Body of pancreas (tissue), 4 donors: ENCODE measurements at regions not wholly inside any gene's neighbourhood (a gene's known extent, or its start where the extent isn't known, plus 50 kb on each side); places are given as distances from the start of the nearest gene placed in this dataset.

Experiments used
- ATAC-seq: fragments of 150-250 bp; one replicate; pipeline ENCODE4 v1.9.1; 2016
- DNase-seq, 4 donors: peaks; one replicate each; pipeline ENCODE4 v3.0.0-alpha.2; 2019
- H3K27ac ChIP-seq, 4 donors: fragments of 200-600 bp; sonication (generic); 1 replicate in 3 of 4; 2 replicates in 1 of 4; pipeline versions ENCODE4 v1.5.1 to v1.6.1; 2016 to 2019; ENCODE audit warnings: mild to moderate bottlenecking in 1 of 4, mixed read lengths in 1 of 4, moderate library complexity in 1 of 4
- H3K27me3 ChIP-seq, 2 donors: fragments of 200-600 bp; sonication (generic); one replicate each; pipeline ENCODE4 v1.6.0; 2016; ENCODE audit warnings: mild to moderate bottlenecking in 1 of 2
- H3K36me3 ChIP-seq, 2 donors: fragments of 200-600 bp; sonication (generic); replicated peaks in 1 of 2; 2 replicates each; pipeline ENCODE4 v1.5.1; 2016; ENCODE audit warnings: low read depth in 2 of 2; ENCODE audit not compliant: insufficient read depth in 1 of 2
- H3K4me1 ChIP-seq: fragments of 200-600 bp; sonication (generic); one replicate; pipeline ENCODE4 v1.6.0; 2016
- H3K4me3 ChIP-seq, 2 donors: fragments of 200-600 bp; sonication (generic); 1 replicate in 1 of 2; 2 replicates in 1 of 2; pipeline ENCODE4 v1.5.1; 2016 to 2019
- H3K9me3 ChIP-seq, 3 donors: fragments of 200-600 bp; sonication (generic); 1 replicate in 2 of 3; 2 replicates in 1 of 3; pipeline ENCODE4 v1.5.1; 2016
- CTCF ChIP-seq, 7 experiments: fragments of 450-650 bp in 4 of 7; fragments of 200-600 bp in 3 of 7; sonication (generic) in 3 of 7; IDR thresholded peaks; one replicate each; pipeline ENCODE4 v1.5.1; 2016 to 2019; ENCODE audit warnings: antibody characterized with exemption in 7 of 7
- POLR2A ChIP-seq, 3 donors: fragments of 450-650 bp; IDR thresholded peaks; one replicate each; pipeline ENCODE4 v1.6.1; 2016; ENCODE audit warnings: antibody characterized with exemption in 3 of 3, mild to moderate bottlenecking in 2 of 3
- WGBS, 2 donors: methylation state at CpG; one replicate each; pipeline ENCODE4 v1.1.5; 2017; 5-methylcytosine and 5-hydroxymethylcytosine counted together
- intact Hi-C: fragments of 100-400 bp; cut with DNase I; formaldehyde crosslinking; loops from one replicate; pipeline ENCODE4 v1.15.1; 2023

DNA sequence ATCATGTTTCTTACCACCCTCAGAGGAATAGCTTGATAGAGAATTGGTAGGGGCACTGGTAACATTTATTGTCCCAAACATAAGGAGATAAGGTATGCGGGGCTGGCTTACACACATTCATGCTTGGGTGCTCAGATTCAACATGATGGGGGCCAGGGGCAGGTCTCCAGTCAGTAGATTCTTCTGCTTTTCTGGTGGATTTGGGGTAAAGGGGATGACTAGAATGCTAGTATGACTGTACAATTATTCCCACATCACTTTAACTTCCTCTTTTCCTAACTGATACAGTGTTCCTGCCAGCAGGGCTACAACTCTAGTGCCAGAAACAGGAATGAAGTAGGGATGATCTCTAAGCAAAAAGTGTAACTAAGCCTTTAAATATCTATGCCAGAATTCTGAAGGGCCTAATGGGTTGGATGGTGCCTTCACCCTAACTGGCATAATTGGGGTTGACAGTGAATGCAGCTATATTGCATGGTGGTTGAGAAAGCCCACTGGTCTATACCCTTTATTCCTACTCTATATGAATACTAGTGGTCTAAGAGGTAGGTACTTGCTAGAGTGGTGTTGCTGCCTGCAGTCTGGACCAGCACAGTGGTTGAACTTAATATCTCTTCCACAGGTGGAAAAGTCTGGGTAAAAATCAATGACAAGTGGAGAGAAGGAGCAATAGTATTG, 117.4 kb downstream of the IL12A start:
- Histone ChIP-seq H3K27ac (no peak overlapping the region), H3K4me3 (no peak overlapping the region), H3K27me3 (no peaks in the 10 kb centered on the region), H3K36me3 (no peaks in the 10 kb centered on the region), H3K4me1 (peaks cover 11% of the 10 kb centered on the region), H3K9me3 (no peaks in the 10 kb centered on the region)
- ATAC-seq (no peak), DNase-seq (no peak)
- 62 to 71% methylated on average over 1 of the region's 1 CpG for WGBS, 2 donors
- TF ChIP-seq CTCF (IDR thresholded peaks at IDR 0.05) (no peak), POLR2A (IDR thresholded peaks at IDR 0.05) (no peak)
- intact Hi-C loops, result no loop called here

DNA sequence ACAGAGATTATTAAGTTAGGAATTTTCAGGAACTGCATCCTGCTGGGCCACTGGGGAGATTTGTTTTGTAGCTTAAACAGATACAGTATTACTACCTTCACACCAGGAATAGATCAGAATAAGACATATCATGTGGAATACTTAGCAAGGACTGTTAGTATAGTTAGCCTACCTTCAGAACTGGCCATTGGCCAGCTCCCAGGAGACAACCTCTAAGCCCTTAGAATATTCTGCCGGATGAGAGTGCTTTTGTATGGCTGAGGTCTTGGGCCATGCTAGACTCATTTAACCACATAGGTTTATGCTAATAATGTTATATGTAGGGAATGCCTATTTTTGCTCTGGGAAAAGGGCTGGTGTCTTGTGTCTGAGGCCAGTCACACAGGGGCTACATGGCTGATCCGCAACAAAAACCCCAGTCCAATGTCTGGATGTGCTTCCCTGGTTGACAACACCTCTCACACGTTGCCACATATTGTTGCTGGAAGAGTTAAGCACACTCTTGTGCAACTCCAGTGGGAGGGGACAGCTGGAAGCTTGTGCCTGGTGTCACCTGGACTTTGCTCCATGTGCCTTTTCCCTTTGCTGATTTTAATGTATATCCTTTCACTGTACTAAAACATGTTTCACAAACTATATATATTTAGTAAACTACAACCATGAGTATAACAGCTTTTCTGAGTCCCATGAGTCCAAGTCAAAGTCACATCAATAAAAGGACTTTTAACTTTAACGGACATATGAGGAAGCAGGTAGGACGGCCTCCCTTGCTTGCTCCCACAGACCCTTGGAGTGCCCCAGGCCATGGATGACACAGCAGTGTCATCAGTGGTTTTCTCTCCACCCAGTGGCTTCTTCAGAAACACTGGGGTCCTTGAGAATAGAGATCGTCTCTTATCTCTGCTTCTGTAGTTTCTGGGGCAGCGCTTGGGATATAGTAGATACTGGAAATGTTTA, 118.0 kb upstream of the C3orf80 start:
- intact Hi-C loops, result no loop called here
- H3K9me3 ChIP-seq, result no peaks in the 10 kb centered on the region
- ATAC-seq (peak; percentile 77), DNase-seq (peak; percentile 42 to 66 (median 58))
- H3K27ac ChIP-seq, result peak overlapping the region in 1 of 4 donors; percentile 25
- no peaks in the 10 kb centered on the region for H3K36me3 ChIP-seq
- H3K27me3 ChIP-seq, result no peaks in the 10 kb centered on the region
- H3K4me3 ChIP-seq, result no peak overlapping the region
- WGBS, 2 donors, result 45 to 48% methylated on average over 7 of the region's 7 CpGs
- TF ChIP-seq CTCF (IDR thresholded peaks at IDR 0.05) (no peak), POLR2A (IDR thresholded peaks at IDR 0.05) (no peak)
- peaks cover 11% of the 10 kb centered on the region for H3K4me1 ChIP-seq

- 79 to 89% methylated on average over 4 of the region's 4 CpGs for WGBS, 2 donors
- TF ChIP-seq POLR2A (IDR thresholded peaks at IDR 0.05), result no peak
- TF ChIP-seq CTCF (IDR thresholded peaks at IDR 0.05), result no peak
These were observed 116.9 kb upstream of the C3orf80 start for GRCh38 chr3:160108362-160108761.

DNA sequence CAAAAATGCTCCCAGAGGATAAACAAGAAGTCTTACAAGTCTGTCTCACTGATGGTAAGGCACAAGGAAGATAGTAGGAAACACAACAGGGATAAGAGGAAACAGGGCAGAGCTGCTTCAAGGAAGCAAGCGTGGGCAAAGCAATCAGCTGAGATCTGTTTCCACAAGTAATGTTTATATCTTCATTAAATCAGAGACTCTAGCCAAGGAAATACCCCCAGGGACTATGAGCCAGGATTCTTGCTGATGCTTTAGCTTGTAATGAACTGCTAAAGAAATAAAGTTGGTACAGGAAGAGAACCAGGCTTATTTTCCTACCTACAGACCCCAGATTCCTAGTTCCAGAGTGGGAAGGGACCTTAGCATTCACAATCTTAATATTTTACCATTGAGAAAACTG, 112.7 kb upstream of the C3orf80 start:
- TF ChIP-seq POLR2A (IDR thresholded peaks at IDR 0.05), result no peak
- TF ChIP-seq CTCF (IDR thresholded peaks at IDR 0.05), result no peak
- intact Hi-C loops, result no loop called here
- no peaks in the 10 kb centered on the region for H3K27me3 ChIP-seq
- H3K36me3 ChIP-seq, result no peaks in the 10 kb centered on the region
- no peaks in the 10 kb centered on the region for H3K9me3 ChIP-seq
- DNase-seq (no peak), ATAC-seq (no peak)
- H3K4me3 ChIP-seq, result no peak overlapping the region
- peaks cover 7% of the 10 kb centered on the region for H3K4me1 ChIP-seq
- WGBS, 2 donors, result 62 to 63% methylated on average over 1 of the region's 1 CpG
- no peak overlapping the region for H3K27ac ChIP-seq

More at GRCh38 chr3:160108362-160108761, 116.9 kb upstream of the C3orf80 start:
- H3K4me3 ChIP-seq, result no peak overlapping the region
- no peaks in the 10 kb centered on the region for H3K36me3 ChIP-seq
- DNase-seq, result no peak
- intact Hi-C loops, result no loop called here
- H3K27me3 ChIP-seq, result no peaks in the 10 kb centered on the region
- H3K4me1 ChIP-seq, result peaks cover 11% of the 10 kb centered on the region
- no peak for ATAC-seq
- no peaks in the 10 kb centered on the region for H3K9me3 ChIP-seq
- H3K27ac ChIP-seq, result no peak overlapping the region
